ENCODE measurements at regions not wholly inside any gene's neighbourhood (a gene's known extent, or its start where the extent isn't known, plus 50 kb on each side); places are given as distances from the start of the nearest gene placed in this dataset.
A peak's percentile ranks its signal among the peaks of the same experiment; 100 is the strongest.

DNA sequence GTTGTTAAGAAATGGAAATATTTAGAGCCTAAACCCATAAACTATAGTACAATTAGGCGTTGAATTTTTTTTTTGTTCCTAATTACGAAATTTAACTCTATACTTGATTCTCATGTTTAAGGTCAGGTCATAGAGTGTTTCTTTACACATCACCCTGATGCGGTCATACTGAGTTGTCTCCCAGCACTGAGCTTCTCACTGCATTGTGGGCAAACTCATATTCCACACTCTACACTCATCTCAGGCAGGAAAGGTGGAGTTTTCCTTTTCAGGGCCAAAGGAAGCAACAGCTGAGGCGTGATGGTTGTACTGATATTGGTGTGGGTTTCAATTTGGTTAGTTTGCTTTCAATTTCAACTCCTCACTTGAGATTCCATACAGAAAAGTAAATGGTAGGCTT is 75.4 kb downstream of the FAT4 start:
- TF ChIP-seq, protein P1, sequence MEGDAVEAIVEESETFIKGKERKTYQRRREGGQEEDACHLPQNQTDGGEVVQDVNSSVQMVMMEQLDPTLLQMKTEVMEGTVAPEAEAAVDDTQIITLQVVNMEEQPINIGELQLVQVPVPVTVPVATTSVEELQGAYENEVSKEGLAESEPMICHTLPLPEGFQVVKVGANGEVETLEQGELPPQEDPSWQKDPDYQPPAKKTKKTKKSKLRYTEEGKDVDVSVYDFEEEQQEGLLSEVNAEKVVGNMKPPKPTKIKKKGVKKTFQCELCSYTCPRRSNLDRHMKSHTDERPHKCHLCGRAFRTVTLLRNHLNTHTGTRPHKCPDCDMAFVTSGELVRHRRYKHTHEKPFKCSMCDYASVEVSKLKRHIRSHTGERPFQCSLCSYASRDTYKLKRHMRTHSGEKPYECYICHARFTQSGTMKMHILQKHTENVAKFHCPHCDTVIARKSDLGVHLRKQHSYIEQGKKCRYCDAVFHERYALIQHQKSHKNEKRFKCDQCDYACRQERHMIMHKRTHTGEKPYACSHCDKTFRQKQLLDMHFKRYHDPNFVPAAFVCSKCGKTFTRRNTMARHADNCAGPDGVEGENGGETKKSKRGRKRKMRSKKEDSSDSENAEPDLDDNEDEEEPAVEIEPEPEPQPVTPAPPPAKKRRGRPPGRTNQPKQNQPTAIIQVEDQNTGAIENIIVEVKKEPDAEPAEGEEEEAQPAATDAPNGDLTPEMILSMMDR (IDR thresholded peaks at IDR 0.05) = no peak
- peak in 1 of 2 donors; percentile 24 for TF ChIP-seq POLR2AphosphoS5 (IDR thresholded peaks at IDR 0.05; ENCODE audit: insufficient read depth in 1 of 2, low read depth in 1 of 2)
